GM21515 (cell line): ENCODE measurements at regions not wholly inside any gene's neighbourhood (a gene's known extent, or its start where the extent isn't known, plus 50 kb on each side); places are given as distances from the start of the nearest gene placed in this dataset.

Experiments used
- ATAC-seq: cut with Tn5 transposase; IDR thresholded peaks from one replicate; pipeline ENCODE4 v1.9.1; 2021; ENCODE audit not compliant: unreplicated experiment

GRCh38 chr20:60407011-60407771 is 449.0 kb downstream of the CDH26 start:
- ATAC-seq, result no peak

DNA sequence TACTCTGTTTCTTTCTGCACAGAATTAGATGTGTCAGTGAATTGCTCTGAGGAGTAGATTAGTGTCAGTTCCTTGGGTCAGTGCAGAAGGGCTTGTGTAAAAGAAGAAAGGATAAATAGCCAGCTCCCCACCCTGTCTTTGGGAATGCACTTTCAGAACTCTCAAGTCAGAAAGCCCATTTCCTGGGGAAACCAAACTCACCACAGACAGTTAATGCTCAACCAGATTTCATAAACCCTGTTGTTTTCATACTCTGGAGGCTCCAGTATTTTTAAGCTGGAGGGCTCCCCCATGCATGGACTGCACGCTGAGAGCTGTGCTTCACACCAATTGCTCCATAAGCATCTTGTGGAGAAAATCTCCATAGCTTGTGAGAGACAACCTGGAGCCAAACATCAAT is 449.7 kb downstream of the CDH26 start:
- ATAC-seq, result no peak

DNA sequence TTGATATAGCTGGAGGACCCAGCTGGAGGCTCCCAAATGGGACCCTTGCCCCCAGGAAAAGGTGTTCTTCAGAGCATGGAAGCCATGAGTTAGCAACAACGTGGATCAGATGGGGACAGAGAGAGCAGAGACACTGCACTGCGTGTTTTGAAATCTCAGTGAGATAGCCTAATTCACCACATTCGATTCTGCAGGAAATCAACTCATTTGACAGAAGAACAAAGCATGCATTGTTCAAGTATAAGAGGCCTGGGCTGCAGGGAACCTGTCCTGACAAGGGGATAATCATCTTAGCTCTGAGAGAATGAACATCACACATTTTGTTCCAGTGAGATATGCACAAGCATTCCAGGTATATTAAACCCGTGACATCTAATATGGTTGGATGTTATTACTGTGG is 450.2 kb downstream of the CDH26 start:
- ATAC-seq, result no peak

- ATAC-seq, result no peak
These were observed 452.5 kb downstream of the CDH26 start for GRCh38 chr20:60410618-60411264.

DNA sequence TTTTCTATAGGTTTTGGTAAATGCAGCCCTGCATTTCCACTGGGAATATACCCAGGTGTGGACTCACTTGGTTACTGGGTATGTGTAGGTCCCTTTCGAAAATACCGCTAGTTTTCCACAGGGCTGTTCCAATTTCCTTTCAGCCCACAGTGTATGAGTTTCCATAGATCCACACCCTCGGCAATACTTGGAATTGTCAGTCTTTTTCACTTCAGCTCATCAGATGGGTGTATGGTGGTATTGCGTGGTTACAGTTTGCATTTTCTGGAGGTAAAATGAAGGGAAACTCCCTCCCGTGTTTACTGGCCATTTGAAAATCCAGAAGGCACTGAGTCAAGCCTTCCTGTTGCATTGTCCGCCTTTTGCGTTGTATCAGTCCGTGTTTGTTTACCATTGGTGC is 453.6 kb downstream of the CDH26 start:
- ATAC-seq, result no peak

DNA sequence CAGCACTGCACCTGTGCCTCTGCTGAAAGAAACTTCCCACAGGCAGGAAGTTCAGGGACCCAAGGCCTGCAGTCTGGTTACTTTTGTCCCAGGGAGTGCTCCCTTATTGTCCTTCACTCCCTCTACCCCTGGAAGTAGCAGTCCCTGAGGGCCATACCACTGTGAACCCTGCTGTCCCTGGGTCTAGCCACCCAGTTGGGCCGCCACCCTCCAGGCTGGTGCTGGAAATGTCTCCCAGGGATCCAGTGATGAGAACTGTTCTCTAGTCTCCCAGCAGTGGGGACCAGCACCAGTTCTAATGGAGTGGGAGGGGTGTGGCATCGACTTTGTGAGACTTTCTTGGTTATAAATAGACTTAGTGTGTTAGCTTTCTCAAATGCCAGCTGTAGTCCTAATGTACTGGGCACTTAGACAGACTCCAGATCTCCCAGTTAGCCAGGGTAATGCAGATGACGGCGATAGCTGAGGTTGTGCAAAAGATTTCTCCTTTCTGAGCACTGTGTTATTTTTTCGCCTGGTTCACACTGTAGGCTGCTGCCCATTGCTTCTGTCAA is 462.5 kb downstream of the CDH26 start:
- ATAC-seq, result no peak

DNA sequence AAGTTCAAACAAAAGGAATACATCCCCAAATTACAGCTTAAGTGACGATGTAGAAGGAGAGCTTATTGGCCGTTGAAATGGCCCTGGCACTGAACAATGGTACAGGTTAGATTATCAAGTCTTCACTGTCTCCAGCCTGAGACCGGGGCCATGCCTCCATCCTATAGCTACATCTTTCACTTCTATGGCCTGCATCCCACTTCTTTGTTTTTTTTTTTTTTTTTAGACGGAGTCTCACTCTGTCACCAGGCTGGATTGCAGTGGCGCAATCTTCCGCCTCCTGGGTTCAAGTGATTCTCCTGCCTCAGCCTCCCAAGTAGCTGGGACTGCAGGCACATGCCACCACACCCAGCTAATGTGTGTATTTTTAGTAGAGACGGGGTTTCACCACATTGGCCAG is 464.6 kb downstream of the CDH26 start:
- ATAC-seq, result no peak

DNA sequence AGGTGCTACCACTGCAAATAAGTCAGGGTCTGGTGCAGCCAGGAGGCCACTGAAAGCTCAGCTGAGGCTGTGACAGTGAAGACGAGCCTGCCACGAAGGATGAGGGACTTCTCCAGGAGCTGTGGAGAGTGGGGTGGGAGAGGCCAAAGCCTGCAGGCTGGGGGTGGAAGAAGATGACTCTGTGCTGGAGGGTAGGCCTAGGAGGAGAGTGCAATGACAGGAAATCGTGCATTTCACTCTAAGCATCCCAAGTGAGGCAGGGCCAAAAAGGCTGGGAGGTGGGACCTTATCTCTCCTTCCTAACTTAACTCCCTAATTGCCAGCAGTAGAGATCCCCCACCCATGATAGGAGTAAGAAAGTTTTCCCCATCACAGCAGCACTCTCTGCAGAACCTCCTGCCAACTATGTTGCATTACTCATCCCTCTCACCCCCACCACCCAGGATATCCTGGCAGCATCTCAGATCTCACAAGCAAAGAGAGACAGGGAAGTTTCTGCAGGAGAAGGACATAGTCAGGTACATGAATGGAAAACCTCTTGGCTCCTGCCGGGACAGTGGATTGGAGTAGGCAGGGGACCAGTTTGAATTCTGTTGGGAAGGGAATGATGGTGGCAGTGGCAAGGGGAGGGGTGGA is 466.2 kb downstream of the CDH26 start:
- ATAC-seq, result no peak

GRCh38 chr20:60427516-60427915 is 469.3 kb downstream of the CDH26 start:
- no peak for ATAC-seq

GRCh38 chr20:60428651-60429050 is 470.4 kb downstream of the CDH26 start:
- ATAC-seq, result no peak

GRCh38 chr20:60430516-60431001 is 472.3 kb downstream of the CDH26 start:
- no peak for ATAC-seq

DNA sequence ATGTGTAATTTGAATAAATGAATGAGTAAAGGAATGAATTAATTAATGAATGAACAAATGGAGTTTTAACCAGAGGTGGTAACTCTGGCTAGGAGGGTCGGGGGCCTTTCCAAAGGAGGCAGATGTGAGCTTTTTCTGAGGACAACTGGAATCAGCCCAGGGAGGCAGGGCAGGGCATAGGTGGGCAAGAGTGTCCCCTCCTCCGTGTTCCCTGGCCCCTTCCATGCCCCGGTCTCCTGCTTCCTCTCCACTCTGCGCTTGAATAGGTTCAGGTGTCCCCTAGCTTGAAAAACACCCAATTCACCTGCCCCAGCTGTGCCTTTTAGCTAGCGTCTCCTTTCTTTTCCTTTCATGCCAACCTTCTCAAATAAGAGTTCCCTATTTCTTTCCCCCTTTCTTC is 473.1 kb downstream of the CDH26 start:
- no peak for ATAC-seq

- no peak for ATAC-seq
These were observed 479.2 kb downstream of the CDH26 start for GRCh38 chr20:60437418-60437817.

DNA sequence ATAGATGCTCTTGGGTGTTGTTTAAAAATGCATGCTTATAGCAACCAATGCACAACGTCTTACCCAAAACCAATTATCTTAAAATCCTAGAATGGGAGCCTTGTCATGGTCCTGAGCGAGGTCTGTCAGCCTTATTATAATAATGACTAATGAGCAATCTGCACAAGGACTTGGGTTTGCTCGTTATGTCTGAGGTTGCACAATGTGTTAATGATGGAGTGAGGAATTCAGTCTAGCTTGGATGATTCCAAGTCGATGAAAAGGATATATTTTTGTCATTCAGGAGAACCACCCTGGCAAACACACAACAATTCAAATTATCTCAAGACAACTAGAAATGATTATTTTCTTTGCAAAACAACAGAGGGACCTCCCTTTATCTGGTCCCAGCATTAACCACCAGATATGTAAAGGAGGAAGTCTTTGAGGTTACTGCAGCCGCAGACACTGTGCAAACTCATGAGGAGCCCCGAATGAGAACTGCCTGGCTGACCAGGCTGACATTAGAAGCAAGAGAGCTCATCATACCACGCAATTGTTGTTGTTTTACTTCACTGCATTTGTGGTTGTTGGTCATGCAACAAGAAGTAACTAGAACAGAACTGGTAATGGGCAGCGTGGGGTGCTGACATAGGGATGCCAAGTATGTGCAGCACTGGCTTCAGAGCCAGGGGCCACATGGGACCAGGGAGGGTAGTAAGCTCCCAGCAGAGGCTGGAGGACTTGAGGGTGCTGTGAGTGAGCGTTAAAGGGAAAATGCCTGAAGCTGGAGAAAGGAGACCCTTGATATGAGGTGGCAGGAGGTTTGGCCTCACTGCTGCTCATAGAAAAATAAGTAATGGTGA is 488.3 kb downstream of the CDH26 start:
- no peak for ATAC-seq

DNA sequence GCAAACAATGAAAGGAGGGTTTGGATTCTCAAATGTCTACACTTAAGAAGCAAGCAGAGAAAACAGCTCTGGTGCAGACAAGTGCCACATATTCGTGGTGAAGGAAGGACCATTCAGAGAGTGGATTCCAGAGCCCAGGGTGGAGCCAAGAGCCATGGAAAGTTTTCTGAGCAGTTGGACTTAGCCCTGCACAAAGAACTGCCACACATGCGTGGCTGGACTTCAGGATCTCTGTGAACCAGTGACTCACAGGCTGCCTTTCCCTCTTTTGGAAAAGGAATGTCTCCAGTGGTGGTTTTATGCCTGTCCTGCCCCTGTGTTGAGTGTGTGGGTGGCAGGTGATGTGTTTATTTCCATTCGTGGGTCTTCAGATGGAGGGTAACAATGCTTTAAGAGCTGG is 489.5 kb downstream of the CDH26 start:
- no peak for ATAC-seq

- ATAC-seq, result no peak
These were observed 495.4 kb downstream of the CDH26 start for GRCh38 chr20:60453388-60454246.

DNA sequence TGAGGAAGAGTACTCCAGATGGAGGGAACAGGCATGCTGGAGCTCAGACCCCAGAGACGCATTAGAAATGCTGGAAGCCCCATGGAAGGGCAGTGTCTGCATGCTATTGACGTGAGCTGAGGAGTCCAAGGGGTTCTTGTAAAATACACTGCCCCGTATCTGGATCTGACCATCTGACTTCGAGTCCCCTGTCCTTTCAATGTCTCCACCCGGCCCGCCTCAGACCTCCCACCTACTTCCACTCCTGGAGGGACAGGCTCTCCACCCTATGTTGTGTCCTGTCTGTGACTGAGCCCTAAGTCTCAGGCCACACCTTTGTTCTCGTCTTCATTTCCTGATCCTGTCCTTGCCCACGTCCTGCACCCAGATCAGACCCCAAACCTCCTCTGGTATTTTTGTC is 496.3 kb downstream of the CDH26 start:
- no peak for ATAC-seq

GRCh38 chr20:60455272-60455671 is 497.0 kb downstream of the CDH26 start:
- ATAC-seq, result no peak

- ATAC-seq, result no peak
These were observed 501.0 kb downstream of the CDH26 start for GRCh38 chr20:60459212-60459611.

DNA sequence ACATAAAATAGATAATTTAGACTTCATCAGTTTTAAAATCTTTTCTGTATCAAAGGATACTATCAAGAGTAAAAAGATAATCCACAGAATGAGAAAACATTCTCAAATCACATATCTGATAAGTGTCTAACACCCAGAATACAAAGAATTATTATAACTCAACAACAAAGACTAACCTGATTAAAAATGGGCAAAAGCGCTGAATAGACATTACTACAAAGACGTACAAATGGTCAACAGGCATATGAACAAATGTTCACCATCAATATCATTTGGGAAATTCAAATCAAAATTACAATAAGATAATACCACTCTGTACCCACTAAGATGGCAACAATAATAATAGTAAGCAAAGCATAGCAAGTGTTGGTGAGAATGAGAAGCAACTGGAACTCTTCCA is 503.8 kb downstream of the CDH26 start:
- no peak for ATAC-seq
